HS-5 (cell line): ENCODE measurements at regions not wholly inside any gene's neighbourhood (a gene's known extent, or its start where the extent isn't known, plus 50 kb on each side); places are given as distances from the start of the nearest gene placed in this dataset.
A peak's percentile ranks its signal among the peaks of the same experiment; 100 is the strongest.
"Not testable (repeated sequence)": the region's sequence is repeated elsewhere in the genome, so short reads cannot be mapped to it uniquely, and the experiment has no call there.

Source experiments
- DNase-seq: peaks from one replicate; pipeline ENCODE4 v3.0.0-alpha.2; 2012; ENCODE audit warnings: low read depth

DNA sequence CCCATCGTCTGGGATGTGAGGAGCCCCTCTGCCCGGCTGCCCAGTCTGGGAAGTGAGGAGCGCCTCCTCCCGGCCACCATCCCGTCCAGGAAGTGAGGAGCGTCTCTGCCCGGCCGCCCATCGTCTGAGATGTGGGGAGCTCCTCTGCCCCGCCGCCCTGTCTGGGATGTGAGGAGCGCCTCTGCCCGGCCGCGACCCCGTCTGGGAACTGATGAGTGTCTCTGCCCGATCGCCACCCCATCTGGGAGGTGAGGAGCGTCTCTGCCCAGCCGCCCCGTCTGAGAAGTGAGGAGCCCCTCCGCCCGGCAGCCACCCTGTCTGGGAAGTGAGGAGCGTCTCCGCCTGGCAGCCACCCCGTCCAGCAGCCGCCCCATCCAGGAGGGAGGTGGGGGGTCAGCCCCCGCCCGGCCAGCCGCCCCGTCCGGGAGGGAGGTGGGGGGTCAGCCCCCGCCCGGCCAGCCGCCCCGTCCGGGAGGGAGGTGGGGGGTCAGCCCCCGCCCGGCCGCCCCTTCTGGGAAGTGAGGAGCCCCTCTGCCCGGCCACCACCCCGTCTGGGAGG lies 705.8 kb downstream of the DTWD2 start:
- not testable (repeated sequence) for DNase-seq

DNA sequence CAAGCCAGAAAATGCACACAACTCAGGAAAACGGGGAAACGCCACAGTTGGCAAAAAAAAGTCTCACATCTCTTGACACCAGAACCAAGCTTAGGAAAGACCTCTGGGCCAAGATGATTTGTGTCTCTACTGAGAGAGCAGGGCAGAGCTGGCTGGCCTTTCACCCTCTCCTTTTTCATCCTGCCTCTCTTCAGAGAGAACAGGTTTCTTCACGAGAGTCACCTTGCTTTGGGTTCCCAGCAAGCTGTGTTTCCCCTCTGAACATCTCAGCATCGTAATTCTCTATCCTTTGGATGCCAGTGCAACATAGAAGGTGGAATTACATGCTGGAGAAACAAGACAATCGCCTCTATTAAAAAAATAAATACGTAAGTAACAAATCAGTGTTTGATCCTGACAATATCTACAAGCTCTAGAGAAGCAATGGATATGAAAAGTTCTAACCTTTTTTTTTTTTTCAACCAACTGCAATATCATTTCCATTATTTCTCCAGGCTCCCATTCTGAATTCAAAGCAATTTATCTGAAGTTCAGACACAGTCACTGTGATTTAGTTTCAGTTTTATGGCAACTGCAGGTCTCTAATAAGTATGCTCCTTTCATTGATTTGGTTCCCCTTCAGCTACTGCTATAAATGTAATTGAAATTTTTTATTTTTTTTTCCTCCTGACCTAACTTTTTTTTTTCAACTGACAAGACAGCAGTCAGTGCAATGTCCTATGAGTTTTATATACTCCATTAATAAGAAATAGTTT lies 708.6 kb downstream of the DTWD2 start:
- no peak for DNase-seq

DNA sequence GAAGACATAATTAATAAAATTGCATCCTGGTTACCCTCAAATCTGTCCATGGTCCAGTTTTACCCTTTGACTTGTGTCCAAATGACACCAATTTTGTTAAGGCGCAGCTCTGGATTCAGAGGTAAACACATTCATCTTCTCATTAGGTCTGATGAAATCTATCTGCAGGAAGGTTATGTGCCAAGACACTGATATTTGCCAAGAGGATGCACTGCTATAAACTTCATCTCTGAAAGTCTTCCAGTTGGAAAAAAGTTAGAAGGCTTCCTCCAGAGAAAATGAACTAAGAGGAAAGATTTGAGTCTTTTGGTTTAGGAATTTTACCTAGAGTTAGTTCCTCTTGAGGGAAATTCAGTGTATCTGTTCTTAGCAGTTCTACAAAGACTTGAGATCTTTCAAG lies 717.8 kb downstream of the DTWD2 start:
- no peak for DNase-seq

DNA sequence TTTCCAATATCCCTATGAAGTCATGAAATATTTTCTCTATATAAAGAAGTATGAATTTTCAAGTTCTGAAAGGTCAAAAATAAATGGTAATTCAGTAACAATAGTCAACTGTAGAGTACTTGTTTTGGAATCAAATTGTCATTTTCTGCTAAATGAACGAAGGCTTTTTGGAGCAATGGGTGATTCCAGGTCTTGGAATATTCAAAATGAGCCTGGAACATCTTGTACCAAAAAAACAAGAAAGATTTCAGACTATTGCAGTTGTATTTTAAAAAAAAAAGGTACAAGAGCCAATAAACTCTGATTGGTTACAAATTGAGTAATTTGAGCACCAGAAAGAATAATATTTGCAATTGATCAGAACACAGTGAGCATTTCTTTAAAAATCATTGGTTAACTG lies 730.1 kb downstream of the DTWD2 start:
- no peak for DNase-seq

DNA sequence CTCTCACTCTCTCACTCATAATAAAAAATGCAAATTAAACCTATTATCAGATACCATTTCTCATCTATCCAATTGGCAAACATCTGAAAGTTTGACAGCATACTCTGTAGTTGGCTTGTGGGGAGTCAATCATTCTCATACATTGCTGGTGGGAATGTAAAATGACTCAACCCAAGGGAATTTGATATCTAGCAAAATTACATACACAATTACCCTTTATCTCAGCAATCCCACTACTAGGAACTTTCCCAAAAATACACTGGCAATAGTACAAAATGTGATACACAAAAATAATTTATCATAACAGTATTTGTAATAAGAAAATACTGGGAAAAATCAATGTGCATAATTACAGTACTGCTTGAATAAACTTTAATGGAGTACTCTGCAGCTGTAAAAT lies 731.3 kb downstream of the DTWD2 start:
- no peak for DNase-seq

DNA sequence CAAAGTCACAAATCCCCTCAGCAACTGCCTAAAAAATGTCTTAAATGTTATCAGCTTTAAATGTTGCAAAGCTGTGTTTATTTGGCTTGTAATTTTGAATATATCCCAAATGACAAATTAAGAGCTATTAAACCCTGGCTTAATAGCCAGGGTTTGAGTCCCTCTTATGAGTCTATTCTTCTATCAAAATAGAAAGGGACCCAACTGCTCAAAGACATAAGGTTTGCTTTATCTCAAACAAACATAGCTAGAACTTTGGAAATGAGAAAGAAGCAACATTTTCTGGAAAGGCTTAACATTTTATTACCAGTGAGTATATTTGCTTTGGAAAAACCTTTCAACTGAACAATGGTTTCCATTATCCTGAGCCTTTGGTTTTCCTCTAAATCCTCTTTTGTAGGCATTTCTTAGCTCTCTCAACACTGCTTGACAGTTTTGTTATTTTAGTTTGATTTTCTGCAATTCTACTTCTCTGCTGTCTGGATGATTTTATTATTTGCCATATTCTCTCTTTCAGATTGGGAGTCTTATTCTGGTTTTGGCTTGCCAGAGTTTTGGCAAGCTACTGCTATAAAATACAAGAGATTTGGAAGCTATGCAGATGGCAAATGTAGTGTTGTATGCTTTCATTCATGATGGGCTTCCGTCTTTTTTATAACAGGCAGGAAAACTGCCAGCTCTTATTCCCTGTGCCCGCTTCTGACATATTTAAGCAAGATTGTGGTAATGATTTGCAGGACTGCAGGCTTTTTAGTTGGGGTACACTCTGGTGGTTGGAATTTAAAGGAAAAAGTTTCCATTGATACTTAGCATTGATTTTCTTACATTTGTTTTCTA lies 734.9 kb downstream of the DTWD2 start:
- no peak for DNase-seq

DNA sequence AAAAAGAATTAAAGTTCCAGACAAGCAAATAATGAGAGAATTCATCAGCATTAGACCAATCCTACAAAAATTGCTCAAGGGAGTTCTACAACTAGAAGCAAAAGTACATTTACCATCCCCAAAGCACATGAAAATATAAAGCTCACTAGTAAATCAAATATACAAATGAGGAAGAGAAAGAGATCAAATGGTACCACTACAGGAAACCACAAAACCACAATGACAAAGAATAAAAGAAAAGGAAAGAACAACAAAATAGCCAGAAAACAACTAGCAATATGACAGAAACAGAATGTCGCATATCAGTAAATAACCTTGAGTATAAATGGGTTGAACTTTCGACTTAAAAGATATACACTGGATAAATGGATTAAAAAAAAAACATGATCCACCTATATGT lies 739.0 kb downstream of the DTWD2 start:
- no peak for DNase-seq

DNA sequence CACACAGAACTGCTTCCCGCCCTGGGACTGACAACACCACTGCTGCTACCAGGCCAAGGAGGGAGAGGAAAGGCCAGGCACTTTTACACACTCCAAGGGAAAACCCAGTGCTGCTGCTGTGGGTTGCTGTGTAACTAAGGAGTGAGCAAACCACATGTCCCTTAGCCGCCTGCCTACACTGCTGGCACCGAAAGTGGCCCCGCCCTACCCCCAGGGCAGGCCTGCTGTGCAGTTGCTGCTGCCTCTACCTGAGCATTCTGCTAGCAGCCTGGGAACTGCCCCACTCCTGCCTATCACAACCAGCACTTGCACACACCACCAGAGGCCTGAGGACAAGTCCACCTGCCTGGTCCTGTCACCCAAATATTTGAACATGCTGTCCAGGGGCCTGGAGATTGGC lies 740.9 kb downstream of the DTWD2 start:
- no peak for DNase-seq

DNA sequence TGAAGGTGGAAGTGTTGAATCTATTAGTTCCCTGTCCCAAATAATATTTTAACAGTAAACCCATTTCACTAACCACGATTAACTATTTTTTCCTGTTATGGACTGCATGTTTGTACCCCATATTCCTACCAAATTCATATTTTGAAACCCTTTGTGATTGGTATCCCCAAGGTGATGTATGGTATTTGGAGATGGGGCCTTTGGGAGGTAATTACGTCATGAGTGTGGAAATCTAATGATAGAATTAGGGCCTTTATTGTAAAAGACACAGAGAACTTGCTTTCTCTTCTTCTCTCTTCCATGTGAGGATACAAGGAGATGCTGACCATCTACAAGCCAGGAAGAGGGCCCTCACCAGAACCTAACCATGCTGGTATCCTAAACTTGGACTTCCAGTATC lies 744.7 kb downstream of the DTWD2 start:
- no peak for DNase-seq

DNA sequence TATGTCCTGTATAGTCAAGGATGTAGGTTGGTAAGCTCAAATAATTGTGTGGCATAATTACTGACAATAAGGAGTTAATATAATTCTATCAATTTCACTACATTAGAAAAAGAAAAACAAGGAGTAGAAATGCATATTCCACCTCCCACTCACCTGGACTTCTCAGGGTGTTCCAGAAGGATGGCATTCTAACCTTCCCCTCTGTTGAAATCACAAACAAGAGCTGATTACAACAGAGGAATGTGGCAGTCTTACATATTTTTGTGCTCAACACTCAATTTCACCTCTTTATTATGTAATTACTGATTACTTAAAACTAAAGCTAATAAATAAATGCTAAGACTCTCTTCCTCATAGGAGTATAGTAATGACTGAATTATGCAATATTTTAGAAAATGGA lies 745.3 kb downstream of the DTWD2 start:
- DNase-seq: no peak

DNA sequence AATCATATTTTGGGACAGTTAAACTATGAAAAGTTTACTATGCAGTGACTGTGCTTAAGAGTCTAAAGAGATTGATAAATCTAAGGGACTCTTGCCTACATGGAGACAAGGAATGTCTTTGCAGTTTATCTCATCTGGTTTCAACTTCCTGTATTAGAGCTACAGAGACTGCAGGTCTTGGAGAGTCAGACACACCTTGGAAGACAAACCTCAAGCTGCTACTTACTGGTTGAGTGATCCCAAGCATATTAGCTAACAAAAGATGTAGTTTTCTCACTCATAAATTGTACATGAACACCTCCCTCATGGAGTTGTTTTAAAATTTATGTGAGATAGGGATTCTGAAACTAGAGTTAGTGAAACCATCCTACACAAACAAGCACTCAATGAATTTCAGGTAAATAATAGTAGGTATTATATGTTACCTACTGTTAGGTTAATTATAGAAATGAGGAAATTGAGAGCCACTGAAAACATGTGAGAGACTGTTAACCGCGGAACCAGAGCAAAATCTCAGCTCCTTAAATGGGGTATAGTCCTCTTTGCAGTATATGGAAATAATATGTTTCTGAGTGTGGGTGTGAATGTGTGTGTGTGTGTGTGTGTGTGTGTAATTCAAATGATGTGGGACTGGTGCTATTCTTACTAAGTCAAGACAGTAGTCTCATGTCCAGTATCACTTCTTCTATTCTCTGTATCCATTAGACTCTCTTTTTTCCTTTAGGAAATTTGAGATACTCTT lies 752.1 kb downstream of the DTWD2 start:
- no peak for DNase-seq

DNA sequence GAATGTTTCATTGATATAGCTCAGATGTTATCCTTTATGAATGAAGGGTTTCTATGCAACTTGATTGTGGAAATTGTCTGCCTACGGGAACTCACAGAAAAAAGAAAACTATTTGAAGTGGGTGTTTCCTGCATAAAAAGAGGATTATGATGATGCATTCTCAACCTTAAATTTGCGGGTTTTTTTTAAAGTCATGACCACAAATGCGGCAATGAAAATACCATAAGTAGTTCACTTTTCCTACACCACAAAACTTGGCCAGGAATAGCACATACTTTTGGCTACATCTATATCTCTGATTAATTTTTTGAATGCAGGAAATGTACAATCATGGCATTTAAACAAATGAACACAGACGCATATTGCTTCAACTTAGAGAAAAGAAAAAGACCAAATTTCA lies 754.7 kb downstream of the DTWD2 start:
- DNase-seq: no peak

DNA sequence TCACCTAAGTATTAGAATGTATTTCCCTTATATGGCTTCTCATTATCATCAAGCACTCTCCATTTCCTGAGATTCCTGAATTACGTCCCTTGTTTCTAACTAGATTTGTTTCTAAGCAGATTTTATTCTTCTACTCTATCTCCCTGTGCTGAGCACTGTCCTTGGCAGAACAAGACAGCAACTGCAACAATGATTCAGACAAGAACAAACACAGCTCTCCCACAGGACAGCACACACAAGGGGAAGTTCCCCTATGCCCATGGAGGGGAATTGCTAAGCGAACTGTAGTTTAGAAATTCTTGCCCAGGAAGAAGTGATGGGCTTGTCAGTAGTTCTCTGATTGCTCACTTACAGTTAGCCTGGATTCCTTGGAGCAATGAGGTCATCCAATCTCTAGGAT lies 759.9 kb downstream of the DTWD2 start:
- DNase-seq: no peak

DNA sequence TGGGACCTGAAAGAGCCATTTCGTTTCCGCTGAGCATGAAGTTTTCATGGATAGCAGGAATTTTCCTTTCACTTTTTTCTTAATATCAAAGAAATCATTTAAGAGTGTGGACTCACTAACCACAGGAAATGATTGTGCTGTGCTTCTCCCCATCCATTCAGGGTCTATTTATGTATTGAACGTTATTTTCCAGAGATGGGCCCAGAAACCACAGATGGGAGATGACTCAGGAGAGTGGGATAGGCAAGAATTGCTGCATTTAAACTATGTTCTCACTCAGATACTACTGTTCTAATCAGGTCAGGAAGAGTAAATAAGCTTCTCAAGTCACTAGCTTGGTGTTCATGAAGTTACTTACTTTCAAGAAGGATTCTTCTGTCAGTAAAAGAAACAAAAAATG lies 763.8 kb downstream of the DTWD2 start:
- peak; percentile 68 for DNase-seq

DNA sequence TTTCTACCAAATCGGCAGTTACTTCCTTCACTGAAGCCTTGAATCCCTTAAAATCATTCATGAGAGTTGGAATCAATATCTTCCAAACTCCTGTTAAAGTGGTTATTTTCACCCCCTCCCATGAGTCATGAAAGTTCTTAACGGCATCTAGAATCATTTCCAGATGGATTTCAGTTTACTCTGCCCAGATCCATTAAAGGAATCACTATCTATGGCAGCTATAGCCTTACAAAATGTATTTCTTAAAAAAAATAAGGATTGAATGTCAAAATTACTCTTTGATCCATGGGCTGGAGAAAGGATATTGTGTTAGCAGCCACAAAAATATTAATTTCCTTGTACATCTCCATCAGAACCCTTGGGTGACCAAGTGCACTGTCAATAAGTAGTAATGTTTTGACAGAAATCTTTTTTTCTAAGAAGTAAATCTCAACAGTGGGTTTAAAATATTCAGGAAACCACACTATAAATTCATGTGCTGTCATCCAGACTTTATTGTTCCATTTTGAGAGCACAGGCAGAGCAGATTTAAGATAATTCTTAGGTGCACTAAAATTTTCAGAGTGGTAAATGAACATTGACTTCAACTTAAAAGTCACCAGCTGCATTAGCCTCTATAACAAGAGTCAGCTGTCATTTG lies 767.7 kb downstream of the DTWD2 start:
- DNase-seq: peak; percentile 39

DNA sequence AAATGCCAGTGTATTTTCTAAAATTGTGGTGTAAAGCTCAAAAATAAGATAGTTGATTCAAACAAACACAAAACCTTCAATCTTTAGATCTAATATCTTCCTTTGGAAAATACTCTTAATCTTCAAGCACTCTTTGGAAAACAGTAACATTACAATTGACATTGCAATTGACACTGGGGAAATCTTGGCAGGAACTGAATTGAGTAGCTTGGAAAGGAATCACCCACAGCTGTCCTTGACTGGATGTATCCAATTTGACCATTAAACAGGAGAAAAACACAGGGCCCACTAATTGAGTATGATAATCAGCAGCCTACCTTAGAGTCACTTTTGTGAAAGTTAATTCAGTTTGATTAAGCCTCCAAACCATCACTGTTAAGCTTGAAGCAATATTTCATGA lies 776.7 kb downstream of the DTWD2 start:
- DNase-seq: no peak

DNA sequence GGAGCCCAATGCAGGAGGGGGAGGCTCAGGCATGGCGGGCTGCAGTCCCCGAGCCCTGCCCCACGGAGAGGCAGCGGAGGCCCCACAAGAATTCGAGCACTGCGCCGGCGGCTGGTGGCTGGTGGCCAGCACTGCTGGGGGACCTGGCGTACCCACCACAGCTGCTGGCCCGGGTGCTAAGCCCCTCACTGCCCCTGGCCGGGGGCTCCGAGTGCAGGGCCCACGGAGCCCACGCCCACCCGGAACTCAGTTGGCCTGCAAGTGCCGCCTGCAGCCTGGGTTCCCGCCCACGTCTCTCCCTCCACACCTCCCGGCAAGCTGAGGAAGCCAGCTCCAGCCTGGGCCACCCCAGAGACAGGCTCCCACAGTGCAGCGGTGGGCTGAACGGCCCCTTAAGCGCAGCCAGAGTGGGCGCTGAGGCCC lies 780.3 kb downstream of the DTWD2 start:
- DNase-seq: no peak

DNA sequence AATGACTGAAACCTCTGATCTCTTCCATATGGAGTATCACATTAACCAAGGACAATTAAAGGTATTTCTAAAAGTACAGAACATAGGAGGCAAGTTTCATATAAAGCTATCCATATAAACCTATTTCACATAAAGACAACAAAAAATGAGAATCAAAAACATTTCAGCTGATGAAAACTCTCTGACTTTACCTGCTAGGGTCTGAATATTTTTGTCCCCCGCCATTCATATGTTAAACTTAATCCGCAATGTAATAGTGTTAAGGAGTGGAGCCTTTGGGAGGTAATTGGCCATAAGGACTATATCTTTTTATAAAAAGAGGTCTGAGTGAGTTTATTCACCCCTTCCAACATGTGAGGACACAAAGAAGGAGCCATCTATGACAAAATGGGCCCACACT lies 788.5 kb downstream of the DTWD2 start:
- DNase-seq: no peak

DNA sequence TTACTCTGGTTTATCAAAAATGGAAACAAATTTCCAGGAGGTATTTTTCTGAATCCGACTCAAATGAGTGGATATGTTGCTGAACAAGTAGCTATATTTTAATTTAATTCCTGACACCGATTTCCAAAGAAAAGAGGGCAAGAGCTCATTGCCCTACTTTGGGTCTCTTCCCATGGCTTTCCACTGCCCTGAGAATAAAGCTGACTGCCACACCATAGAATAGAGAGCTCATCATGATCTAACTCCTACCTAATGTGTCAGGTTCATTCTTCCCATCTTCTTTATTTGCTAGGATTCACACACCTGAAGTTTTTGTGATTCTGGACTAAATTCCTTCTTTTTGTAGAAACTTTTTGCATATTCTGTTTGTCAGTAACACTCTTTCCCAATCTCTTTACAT lies 792.1 kb downstream of the DTWD2 start:
- no peak for DNase-seq

DNA sequence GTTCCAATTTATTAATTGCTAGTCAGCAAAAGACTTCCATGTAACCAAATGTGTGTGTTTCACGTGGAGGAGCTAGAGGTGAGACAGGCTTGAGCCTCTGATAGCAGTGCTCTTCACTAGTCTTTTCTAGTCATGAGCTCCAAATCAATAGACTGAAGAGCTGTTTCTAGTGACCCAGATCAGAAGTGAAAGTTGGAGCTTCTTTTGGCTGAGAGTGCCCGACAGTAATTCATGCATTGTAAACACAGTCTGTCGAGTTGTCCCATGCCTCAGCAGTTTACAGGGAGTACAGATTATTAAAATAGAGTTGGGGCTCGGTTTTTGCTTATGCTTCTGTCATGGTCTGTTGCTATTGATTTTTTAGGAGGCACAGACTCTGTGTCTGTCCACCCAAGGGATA lies 793.1 kb downstream of the DTWD2 start:
- no peak for DNase-seq

DNA sequence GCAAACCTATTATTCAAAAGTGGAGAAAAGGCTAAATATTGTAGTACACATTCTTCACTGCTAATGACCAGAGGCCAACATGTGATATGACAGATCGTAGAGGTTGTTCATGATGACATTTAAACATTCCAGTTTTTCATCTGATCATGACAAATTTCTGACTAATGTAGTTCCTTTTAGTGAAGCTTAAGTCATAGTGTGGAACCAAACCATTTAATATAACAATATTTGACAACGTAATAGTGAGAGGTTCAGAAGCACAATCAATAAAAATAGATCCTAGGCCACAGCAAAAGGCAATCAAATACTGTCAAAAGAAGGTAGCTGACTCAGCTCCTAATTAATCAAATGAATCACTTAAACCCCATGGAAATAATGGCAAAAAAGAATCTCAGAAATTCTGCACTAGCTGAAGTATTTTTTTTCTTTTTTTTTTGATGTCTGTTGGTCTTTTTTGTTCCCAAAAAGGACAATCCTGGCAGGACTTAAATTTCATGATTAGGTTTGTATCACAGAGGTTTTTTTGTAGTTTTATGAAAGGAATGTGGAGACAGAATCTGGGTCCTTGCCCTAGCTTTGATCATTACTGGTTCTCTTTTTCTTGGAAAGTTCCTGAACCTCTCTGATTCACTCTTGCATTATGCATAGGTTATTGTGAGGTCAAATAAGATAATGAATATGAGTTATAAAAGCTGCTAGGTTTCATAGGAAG lies 795.0 kb downstream of the DTWD2 start:
- DNase-seq: no peak
